ENCODE measurements at regions not wholly inside any gene's neighbourhood (a gene's known extent, or its start where the extent isn't known, plus 50 kb on each side); places are given as distances from the start of the nearest gene placed in this dataset.

DNA sequence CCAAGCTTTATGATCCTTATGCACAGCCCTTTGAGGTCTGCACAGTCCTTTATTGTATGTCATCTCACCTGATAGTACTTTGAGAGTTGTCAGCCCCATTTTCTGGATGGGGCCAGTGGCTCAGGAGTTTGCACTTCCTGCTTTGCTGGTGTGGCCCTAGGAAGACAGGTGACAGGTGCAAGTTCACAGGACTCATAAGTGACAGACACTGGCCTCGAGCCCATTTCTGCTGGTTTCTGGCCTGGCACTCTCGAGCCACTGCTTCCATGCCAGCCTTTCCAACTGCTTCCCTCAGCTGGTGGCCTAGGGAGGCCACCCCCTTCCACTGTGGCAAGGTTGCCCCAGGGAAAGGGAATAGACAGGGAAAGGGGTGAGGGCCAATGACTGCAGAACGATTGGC is 84.4 kb upstream of the CCL1 start:
- TF ChIP-seq, protein P1, sequence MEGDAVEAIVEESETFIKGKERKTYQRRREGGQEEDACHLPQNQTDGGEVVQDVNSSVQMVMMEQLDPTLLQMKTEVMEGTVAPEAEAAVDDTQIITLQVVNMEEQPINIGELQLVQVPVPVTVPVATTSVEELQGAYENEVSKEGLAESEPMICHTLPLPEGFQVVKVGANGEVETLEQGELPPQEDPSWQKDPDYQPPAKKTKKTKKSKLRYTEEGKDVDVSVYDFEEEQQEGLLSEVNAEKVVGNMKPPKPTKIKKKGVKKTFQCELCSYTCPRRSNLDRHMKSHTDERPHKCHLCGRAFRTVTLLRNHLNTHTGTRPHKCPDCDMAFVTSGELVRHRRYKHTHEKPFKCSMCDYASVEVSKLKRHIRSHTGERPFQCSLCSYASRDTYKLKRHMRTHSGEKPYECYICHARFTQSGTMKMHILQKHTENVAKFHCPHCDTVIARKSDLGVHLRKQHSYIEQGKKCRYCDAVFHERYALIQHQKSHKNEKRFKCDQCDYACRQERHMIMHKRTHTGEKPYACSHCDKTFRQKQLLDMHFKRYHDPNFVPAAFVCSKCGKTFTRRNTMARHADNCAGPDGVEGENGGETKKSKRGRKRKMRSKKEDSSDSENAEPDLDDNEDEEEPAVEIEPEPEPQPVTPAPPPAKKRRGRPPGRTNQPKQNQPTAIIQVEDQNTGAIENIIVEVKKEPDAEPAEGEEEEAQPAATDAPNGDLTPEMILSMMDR (IDR thresholded peaks at IDR 0.05 in 8 of 11, conservative IDR thresholded peaks at IDR 0.05 in 3 of 11): no peak
- TF ChIP-seq POLR2A (IDR thresholded peaks at IDR 0.05): no peak
- TF ChIP-seq POLR2AphosphoS5 (IDR thresholded peaks at IDR 0.05): no peak
